Superior temporal gyrus (tissue), 1 donor: ENCODE measurements at regions not wholly inside any gene's neighbourhood (a gene's known extent, or its start where the extent isn't known, plus 50 kb on each side); places are given as distances from the start of the nearest gene placed in this dataset.
A peak's percentile ranks its signal among the peaks of the same experiment; 100 is the strongest.
"Not testable (repeated sequence)": the region's sequence is repeated elsewhere in the genome, so short reads cannot be mapped to it uniquely, and the experiment has no call there.

Experiments used
- DNase-seq: peaks from one replicate; pipeline ENCODE4 v3.0.0-alpha.2; 2016; ENCODE audit errors: extremely low spot score

GRCh38 chrX:129084291-129084690, 439.0 kb downstream of the SMARCA1 start:
- DNase-seq = not testable (repeated sequence)

- DNase-seq = no peak
Measured at GRCh38 chrX:129077424-129078170, 445.7 kb downstream of the SMARCA1 start.

GRCh38 chrX:129071390-129071789, 451.9 kb downstream of the SMARCA1 start:
- no peak for DNase-seq

DNA sequence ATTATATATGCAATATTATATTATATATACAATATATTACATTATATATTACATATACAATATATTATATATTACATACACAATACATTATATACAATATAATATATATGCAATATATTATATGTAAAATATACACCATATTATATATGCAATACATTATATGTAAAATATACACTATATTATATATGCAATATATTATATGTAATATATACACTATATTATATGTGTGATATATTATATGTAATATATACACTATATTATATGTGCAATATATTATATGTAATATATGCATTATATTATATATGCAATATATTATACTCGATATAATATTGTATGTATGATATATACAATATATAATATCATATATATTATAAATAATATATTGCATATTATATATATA, 457.4 kb downstream of the SMARCA1 start:
- DNase-seq = no peak

- no peak for DNase-seq
Measured at GRCh38 chrX:129058405-129058804, 464.9 kb downstream of the SMARCA1 start.

- DNase-seq = no peak
Measured at GRCh38 chrX:129043138-129043537, 480.2 kb downstream of the SMARCA1 start.

GRCh38 chrX:129041319-129041718, 482.0 kb downstream of the SMARCA1 start:
- no peak for DNase-seq

GRCh38 chrX:129040124-129040523, 483.2 kb downstream of the SMARCA1 start:
- no peak for DNase-seq

DNA sequence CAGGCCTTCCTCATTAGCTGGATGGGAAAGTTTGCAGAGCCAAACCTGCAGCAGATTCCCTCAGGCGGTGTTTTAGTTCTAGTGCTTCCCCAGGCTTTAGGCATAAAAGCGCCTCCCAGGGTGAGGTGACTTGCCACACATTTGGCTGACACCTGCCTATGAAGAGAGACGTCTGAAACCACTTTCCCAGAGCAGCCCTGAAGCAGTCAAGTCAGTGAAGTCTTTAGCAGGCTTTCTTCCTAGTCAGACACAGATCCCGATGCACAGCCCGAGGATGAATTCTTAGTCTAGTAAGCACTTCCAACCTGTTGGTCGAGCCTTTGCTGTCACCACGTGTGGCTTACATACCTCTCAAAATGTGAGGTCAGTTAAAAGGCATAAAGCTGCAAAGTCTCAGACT, 484.1 kb downstream of the SMARCA1 start:
- DNase-seq = no peak

- DNase-seq = no peak
Measured at GRCh38 chrX:129037389-129037788, 485.9 kb downstream of the SMARCA1 start.

- no peak for DNase-seq
Measured at GRCh38 chrX:129035180-129035579, 488.1 kb downstream of the SMARCA1 start.

DNA sequence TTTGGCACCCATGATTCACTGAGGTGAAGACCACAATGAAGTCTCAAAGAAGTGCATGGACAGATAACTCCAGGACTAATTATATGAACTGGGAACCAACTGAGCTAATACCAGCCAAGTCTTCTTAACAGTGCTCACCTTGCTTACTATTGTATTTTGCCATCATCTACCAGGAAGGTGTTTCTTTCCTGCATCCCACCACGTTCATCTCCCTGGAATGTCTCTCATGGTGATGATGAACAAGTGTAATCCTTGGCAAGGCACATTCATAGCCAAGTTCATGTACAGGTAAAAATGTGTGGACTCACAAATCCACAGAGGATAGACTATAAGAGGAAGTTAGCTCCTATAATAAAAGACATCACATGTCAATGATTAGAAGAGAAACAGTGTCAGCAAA, 489.1 kb downstream of the SMARCA1 start:
- DNase-seq = no peak

GRCh38 chrX:129026202-129026601, 497.1 kb downstream of the SMARCA1 start:
- DNase-seq = no peak

DNA sequence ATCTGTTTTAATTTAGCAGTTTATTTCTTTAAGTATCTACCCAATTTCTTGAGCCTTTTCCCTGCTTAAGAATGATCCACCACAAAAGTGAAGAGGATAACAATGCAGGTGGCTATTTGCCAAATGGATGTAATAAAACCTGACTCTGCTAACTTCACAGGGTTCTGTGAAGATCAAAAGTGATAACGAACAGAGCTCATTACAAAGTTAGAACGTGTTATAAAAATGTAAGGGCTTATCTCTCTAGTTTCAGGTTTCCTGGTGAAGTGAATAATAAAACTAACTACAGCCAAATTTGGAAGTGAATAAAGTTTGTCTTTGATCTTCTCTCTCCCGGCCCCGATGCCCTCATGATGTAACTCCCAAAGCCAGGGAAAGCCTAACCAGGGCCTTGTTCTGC, 497.9 kb downstream of the SMARCA1 start:
- DNase-seq = no peak

DNA sequence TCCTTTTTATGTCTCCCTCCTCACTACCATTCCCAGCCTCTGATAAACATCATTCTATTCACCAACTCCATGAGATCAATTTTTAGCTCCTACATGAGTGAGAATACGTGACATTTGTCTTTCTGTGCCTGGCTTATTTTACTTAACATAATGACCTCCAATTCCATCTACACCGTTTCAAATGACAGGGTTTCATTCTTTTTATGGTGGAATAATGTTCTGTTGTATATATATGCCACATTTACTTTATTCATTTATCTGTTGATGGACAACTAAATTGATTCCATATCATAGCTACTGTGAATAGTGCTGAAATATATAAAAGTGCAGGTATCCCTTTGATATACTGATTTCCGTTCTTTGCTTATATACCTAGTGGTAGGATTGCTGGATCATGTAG, 503.9 kb downstream of the SMARCA1 start:
- DNase-seq = no peak

- no peak for DNase-seq
Measured at GRCh38 chrX:129015381-129015780, 507.9 kb downstream of the SMARCA1 start.

DNA sequence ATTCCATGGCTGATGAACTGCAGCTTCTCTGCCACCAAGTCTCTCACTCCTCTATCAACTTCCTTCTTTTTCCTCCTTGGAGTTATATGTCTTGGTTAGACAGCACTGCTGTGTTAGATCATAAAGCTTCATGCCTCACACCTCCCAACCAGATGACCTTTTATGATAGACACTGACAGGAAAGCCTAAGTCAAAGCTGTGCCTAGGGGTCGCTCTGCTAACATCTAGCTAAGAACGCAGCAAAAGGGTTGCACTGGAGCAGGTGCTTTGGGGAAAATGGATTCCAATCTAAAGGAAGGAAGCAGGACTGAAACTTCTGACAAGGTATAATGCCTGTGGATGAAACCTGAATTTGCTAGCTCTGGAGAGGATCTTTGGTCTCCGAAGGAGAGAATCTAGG, 509.7 kb downstream of the SMARCA1 start:
- DNase-seq = no peak

DNA sequence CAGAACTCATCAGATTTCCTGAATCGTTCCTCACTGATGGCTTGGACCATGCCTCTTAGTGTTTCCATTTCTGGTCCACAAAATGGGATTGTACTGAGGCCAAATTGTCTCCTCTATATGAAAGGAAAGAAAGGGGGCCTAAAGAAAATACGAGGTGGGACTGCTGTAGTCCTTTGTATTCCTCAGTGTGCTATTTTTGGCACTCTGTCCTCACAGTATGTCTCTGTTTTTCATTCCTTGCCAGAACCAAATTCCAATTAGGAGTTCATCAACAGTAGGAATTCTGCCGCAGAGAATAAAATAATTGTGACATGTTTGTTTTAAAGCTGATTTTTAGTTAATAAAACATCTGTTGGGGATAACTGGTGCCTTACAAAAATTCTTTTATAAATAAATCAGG, 515.7 kb downstream of the SMARCA1 start:
- no peak for DNase-seq

- no peak for DNase-seq
Measured at GRCh38 chrX:129006491-129006890, 516.8 kb downstream of the SMARCA1 start.

- DNase-seq = no peak
Measured at GRCh38 chrX:129000797-129001196, 522.5 kb downstream of the SMARCA1 start.

GRCh38 chrX:129000018-129000417, 523.3 kb downstream of the SMARCA1 start:
- DNase-seq = no peak

DNA sequence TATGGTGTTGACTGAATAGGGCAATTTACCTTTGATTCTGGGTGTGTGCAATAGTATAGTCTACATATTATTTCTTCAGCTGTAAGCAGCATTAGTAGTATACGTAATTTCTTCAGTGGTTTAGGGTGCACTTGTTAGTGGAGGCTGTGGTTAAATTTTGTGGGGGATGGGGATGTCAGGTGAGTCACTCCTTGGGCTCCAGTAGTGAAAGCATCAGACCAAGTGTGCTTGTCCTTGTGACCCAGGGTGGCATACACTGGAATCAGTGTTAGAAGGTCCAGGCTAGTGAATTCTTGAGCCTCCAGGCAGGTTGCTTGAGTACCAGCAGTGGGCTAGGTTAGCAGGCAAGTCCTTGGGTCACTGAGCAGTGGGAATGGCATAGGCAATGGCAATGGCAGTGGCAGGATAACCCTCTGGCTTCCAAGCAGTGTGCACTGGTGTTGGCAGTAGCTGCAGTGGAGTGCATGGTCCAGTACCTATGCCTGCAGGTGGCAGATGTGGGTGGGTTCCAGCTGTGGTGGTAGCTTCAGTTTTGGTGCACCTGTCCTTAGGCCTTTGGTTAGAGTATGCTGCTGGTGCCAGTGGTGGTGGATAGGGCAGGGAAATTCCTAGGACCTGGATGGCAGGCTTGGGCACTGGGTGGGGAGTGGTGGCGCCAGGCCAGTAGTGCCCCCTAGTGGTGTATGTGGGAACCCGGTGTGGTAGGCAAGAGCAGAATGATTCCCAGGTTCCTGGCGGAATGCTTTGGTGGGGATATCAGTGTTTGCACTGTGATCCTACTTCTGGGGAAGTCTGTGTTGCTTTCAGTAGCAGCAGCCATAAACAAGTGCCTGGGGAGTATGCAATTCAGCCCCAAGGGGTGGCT, 531.0 kb downstream of the SMARCA1 start:
- DNase-seq = no peak

- DNase-seq = peak; percentile 37
Measured at GRCh38 chrX:128975745-128976144, 547.5 kb downstream of the SMARCA1 start.
